Esophagus muscularis mucosa (tissue), 4 donors: ENCODE measurements at regions not wholly inside any gene's neighbourhood (a gene's known extent, or its start where the extent isn't known, plus 50 kb on each side); places are given as distances from the start of the nearest gene placed in this dataset.
A peak's percentile ranks its signal among the peaks of the same experiment; 100 is the strongest.

Experiments
- EP300 ChIP-seq: sonication (generic); formaldehyde crosslinking; IDR thresholded peaks from one replicate; pipeline ENCODE4 v1.6.1; 2017; ENCODE audit warnings: antibody characterized with exemption
- POLR2A ChIP-seq: fragments of 450-650 bp; IDR thresholded peaks from one replicate; pipeline ENCODE4 v1.6.1; 2017; ENCODE audit warnings: antibody characterized with exemption, moderate library complexity, mild to moderate bottlenecking, low read depth
- POLR2AphosphoS5 ChIP-seq, 2 donors: sonication (generic); formaldehyde crosslinking; IDR thresholded peaks; one replicate each; pipeline ENCODE4 v1.6.1; 2017; ENCODE audit warnings: antibody characterized with exemption in 2 of 2
- TF ChIP-seq, protein P1 (sequence below), 3 experiments: fragments of 200-600 bp in 2 of 3; fragments of 450-650 bp in 1 of 3; sonication (generic) in 2 of 3; IDR thresholded peaks; one replicate each; pipeline ENCODE4 v1.5.1; 2017 to 2019; ENCODE audit warnings: antibody characterized with exemption in 3 of 3, mild to moderate bottlenecking in 2 of 3, moderate library complexity in 1 of 3

DNA sequence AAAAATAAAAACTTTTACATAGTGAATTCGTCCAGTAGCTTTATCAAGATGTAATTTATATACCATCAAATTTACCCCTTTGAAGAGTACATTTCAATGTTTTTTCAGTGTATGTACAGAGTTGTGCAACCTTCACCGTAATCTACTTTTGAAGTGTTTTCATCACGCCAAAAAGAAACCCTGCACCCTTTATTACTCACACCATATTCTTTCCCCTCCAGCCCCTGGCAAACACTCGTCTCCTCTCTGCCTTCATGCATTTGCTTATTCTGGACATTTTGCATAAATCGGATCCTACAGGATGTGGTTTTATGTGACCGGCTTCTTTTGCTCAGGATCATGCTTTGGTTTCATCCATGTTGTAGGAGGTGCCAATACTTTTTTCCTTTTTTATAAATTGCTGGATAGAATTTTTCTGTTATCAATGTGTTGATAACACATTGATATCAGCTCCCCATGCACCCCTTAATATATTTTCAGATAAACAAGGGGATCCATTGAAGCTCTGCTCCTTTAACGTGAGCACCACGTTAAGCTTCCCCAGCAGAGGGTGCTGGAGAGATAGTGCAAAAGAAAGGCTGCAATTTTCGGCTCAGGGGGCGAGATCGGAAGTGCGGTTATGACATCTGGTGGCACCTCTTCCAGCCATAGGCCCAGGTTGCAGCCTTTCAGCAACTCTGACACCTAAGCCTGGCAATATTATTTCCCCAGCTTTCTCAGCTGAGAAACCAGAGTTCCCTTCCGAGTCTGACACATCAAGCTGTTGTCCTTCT is 100.1 kb upstream of the VCX3B start:
- TF ChIP-seq POLR2AphosphoS5 (IDR thresholded peaks at IDR 0.05) (no peak), POLR2A (no peak), EP300 (no peak)
- TF ChIP-seq, protein P1, sequence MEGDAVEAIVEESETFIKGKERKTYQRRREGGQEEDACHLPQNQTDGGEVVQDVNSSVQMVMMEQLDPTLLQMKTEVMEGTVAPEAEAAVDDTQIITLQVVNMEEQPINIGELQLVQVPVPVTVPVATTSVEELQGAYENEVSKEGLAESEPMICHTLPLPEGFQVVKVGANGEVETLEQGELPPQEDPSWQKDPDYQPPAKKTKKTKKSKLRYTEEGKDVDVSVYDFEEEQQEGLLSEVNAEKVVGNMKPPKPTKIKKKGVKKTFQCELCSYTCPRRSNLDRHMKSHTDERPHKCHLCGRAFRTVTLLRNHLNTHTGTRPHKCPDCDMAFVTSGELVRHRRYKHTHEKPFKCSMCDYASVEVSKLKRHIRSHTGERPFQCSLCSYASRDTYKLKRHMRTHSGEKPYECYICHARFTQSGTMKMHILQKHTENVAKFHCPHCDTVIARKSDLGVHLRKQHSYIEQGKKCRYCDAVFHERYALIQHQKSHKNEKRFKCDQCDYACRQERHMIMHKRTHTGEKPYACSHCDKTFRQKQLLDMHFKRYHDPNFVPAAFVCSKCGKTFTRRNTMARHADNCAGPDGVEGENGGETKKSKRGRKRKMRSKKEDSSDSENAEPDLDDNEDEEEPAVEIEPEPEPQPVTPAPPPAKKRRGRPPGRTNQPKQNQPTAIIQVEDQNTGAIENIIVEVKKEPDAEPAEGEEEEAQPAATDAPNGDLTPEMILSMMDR (IDR thresholded peaks at IDR 0.05), result peak; percentile 33 to 47 (median 33)
